Stimulated activated naive CD8-positive, alpha-beta T cell treated with anti-CD3 and anti-CD28 coated beads, Interleukin-15, Interleukin-2, amounts not matched to agents 100 U/mL and 50 U/mL, for 24 hours (primary cell): ENCODE measurements at regions not wholly inside any gene's neighbourhood (a gene's known extent, or its start where the extent isn't known, plus 50 kb on each side); places are given as distances from the start of the nearest gene placed in this dataset.

Source experiments
- ATAC-seq: fragments of 150-1000 bp; cut with Tn5 transposase; one replicate; pipeline ENCODE4 v1.10.0; 2021
- DNase-seq: peaks from one replicate; pipeline ENCODE4 v3.0.0; 2021

DNA sequence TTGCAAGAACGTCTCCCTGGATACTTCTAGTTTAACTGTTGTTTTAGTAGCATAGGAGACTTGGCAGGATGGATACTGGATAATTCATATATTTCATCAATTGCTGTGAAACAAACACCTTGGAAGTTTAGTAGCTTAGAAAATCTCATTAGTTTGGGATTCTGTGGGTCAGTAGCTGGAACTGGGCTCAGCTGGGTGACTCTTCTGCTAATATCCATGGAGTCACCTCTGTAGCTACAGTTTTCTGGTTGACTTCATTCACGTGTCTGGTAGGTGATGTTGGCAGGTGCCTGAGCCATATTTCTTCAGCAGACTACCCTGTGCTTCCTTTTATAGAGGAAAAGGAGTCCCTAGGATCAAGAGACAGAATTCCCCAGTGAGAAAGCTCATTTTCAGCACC, 208.9 kb upstream of the PFKP start:
- no peak for DNase-seq
- no peak for ATAC-seq

DNA sequence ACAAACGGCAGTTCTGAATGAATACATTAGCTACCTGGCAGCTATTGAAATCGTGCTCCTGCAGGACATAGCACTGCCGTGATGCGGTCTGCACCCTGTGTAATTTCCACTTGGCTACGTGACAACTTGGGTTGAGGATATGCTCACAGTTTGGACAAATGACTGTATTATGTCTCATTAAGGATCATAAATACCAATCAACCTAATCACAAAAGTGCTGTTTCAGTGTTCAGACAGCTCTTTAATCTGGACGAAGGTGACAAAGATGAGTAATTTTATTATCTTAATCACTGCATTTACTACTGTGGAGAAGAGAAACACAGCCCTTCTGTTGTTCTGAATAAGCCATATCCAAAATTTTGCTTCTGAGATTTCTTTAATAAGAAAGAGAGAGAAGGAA, 210.8 kb upstream of the PFKP start:
- DNase-seq: no peak

DNA sequence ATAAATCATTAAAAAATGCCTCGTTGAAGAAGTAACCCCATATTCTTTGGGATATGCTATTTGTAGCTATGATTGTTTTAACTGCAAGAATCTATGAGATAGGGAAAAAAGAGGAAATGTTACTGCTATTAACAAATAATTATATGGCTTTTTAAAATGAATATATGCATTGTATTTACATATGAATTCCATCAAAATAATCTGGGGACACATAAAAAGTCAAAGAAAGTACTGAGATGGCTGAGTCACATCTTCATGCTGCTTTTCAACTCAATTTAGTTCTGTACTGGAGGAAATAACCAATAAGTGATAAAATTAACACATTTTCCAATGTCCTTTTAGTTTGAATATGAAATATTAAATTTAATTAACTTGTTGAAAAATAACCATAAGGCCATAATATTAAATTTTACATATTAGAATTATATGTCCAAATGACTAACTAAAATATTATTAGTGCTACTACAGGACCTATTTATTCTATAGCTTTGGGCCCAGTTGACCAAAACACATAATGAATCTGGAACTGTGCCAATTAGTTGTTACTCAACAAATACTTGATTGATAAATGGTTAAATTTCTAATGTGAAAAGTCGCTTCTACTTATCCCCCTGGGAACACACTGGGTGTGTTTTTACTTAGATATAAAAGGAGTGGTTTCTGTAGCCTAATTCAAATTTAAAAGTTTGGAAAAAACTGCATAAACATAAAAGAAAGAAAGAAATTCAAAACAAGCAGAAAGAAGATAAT, 214.6 kb upstream of the PFKP start:
- DNase-seq (no peak), ATAC-seq (no peak)

More for the DNA sequence above, 210.8 kb upstream of the PFKP start:
- no peak for ATAC-seq

DNA sequence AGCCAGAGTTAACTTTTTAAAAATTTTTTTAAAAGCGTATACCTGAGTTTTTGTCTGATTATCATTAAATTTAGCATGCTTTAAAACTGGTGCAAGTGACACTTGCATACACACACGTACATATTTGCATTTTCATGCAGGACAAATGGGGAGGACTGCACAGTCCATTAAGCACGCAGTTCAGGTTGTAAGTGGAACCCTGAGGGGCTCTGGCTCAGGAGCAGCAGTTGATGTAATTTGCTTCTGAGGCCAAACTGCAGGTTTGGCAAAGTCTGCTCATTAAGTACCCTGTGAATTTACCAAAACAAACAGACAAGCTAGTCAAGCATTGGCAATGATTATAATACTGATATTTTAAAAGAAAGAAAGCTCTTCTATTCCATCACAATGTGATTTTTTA, 215.8 kb upstream of the PFKP start:
- DNase-seq: no peak

DNA sequence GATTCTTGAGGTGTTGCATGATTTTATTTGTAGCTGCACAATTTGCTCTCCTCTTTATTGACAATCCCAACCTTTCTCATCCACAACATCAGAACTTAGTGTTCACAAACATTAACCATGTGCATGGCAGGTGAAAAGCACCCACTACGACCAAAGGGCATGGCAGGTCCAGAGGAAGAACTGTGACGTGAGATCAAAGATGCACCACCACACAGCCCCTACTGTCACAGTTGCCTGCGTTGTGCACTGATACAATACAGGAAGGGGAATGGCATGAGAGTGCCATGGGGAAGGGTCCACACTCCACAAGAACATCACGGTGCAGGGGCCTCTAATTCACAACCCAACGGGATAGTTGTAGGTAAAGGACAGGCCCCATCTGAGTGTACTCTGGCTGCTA, 217.1 kb upstream of the PFKP start:
- DNase-seq: no peak
- no peak for ATAC-seq

More for the DNA sequence above, 215.8 kb upstream of the PFKP start:
- no peak for ATAC-seq

DNA sequence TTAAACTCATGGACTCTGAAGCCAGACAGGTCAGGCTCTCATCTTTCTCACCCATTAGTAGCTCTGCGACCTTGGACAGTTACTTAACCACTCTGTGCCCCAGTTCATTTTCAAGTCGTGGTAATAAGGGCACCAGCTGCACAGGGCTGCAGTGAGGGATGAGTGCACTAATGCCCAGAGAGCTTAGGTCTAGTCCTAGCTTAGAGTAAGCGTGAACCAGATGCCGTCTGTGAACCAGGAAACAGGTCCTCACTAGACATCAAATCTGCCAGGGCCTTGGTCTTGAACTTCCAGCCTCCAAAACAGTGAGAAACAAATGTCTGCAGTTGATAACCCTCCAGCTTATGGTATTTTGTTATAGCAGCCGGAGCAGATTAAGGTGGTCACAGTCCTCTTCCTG, 222.4 kb upstream of the PFKP start:
- no peak for DNase-seq
- ATAC-seq: no peak

DNA sequence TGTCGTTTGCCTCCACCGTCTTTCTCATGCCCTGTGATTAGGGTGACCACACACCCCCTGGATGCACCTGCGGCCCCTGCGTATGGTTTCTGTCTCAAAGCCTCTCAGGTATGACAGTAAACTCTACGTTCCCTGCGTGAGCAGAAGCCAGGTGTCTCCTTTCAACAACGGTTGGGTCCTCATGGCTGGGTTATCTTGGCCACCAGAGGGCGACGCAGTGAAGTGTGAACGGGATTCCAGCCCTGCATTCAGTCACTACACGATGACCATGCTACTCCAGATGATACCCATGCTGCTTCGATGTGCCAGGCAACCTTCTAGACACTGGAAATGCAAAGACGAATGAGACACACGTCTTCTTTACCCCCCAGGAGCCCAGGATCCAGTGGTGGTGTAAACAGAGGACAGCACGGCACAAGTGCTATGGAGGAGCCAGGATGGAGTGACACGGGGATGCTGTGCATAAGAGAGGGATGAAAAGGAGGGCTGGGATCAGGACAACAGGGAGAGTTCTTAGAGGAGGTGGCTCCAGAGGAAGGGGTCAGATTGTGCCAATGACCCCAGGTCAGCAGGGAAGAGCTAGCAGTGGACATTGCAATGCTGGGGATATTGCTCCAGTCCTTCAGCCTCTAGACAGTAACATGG, 228.1 kb upstream of the PFKP start:
- DNase-seq: peak; percentile 47

DNA sequence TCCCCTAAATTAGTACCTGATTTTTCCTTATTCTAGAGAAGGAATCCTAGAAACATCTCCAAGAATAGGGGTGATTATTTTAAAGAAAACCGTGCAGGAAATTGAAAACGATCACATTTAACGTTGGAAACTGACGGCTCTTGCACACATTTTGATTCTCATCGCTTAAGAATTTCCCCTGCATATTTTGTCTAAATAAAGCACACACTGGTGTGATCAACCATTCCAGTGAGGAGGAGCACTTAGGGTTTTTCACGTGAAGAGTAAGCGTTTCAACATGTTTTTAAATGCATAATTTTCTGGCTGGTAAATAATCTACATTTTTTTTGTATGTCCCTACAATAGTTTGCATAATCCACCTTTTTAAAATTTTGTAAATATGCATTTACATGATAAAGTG, 229.7 kb upstream of the PFKP start:
- ATAC-seq: no peak
- DNase-seq: no peak

More for the DNA sequence above, 228.1 kb upstream of the PFKP start:
- ATAC-seq: no peak

DNA sequence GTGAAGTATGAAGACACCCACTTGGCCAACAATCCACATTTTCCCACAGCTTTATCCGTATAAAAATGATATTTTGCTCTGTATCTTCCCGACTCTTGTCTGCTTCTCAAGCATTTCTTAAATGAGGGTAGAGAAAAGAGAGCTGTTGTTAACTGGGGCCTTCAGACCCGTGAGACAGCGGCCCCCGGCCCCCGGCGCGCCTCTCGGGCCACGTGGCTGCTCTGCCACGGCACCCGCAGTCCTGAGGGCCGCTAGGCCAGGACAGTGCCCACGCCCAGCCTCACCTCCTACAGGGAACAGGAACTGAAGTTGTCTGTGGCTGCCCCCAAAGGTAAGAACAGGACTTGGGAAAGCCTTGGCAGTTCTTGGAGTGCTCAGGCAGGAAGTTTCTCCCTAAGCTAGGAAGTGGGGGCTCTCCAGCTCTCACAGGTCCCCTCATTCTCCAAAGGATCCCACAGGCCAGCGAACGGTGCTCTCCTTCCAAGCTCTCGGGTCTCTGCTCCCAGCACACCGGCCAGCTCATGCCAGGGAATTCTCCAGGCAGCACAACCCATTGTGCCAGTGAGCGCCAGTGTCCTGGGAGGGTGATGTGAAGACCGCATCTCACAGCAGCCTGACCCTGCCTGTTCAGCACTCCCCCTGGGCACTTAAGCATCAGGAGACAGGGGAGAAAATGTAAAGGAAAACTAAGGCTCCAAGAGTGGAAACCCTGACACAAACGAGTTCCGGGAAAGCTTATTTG, 230.3 kb upstream of the PFKP start:
- ATAC-seq (no peak), DNase-seq (no peak)

DNA sequence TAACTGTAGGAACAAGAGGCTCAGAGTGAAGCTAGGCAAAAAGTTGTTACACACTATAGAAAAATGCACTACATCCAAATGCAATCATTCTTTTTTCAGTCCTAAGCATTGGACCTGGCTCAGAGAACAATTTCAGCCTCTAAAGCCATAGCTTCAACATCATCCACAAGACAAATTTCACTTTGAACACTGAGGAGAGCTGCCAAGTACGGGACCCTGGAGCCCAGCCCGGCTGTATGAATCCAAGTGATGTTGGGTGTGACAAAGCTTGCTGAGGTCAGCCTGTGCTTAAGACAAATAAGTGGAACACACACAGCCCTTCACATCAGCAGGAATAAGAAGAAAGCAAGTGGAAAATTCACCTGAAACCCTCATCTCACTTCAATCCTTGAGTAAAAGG, 233.1 kb upstream of the PFKP start:
- DNase-seq (no peak), ATAC-seq (no peak)

DNA sequence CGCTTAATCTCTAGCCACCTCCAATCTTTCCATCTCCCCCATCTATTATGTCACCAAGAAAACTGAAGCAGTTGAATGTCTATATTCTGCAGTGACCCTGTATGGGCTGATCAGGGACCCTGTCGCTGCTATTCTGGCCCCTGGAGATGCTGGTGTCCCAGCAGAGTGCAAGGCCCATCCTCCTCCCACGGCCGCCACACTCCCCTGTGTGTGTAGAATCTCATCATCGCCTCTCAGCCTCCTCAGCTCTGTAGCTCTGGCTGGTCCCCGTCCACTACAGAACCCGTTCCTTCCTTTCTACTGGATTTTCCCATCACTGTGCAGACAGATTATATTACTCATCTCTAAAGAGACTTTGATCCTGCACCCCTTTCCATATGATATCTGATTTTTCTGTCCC, 235.8 kb upstream of the PFKP start:
- no peak for DNase-seq
- no peak for ATAC-seq

DNA sequence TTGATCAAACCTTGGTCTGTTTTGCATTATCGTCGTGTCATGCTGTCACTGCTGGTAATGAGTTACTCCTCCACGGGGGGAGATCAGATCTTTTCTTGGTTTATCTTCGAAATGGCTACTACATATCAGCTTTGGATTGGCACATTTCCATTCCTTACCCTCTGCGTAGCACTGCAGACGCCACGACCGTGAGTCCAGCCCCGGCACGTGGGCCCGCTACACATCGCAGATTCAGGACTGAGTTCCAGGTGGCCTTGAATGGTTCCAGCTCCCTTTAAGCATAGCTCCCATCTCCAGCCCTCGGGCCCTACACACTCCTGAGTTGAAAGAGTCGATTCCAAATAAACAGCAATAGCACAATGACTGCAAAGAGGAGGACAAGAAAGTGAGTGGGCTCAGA, 238.6 kb upstream of the PFKP start:
- DNase-seq (no peak), ATAC-seq (no peak)

DNA sequence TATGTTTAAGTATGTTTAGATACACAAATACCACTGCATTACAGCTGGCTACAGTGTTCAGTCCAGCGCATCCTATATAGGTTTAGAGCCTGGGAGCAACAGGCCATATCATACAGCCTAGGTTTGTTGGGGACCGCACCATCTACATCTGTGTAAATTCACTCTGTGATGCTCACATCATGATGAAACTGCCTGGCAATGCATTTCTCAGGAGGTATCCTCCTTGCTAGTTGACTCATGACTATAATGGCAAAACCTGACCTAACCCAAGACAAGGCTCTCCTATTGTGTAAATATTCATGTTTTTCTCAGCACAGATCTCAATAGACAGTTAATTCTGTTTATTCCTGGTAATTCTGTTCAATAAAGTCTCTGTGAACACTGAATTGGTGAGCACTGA, 240.7 kb upstream of the PFKP start:
- ATAC-seq (no peak), DNase-seq (no peak)

DNA sequence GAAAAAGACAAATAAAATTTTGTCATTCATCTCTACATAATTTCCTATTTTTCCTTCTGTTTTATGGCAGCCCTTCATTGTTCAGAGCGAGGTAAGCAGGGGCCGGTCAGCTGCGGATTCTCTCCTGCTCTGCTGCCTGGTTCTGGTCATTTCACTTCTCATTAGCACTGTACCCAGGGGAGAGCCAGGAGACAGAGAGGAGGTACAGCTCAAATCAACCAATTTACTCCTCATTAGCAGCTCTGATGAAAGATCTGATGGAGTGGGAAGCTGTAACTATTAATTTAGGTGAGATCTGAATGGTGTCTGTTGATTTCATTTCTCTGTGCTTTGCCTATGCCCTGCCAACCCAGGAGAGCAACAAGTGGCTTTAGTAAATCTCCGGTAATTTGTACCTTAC, 241.5 kb upstream of the PFKP start:
- no peak for ATAC-seq
- DNase-seq: no peak

DNA sequence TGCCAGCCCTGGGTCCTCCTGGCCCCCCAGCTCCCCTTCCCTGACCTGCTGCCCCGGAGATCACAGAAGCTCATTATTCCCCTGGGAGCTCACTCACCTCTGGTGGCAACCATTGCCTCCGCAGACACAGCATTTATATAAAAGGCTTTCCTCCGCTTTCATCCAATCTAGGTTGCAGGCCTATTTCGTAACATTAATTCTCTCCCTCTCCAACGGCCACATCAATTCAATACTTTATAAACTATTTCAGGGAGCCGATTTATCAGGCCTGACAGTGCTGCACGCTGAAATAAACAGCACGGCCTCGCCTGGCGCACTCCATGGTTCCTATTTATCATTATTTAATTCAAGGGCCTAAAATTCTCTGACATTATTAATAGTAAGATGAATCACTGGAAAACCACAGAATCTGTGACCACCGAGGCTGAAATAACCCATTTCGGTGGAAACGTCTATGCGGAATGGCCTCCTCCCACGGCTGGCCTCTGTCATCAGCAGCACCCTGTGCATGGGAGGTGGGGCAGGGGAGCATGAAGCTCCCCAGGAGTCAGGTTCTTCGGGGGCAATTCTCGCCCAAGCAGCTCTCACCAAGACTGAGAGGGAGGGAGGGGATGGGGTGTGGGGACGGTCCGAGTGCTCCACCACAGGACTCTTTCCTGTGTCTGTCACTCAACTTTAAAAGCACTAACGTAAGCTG, 249.3 kb upstream of the PFKP start:
- ATAC-seq (no peak), DNase-seq (no peak)

DNA sequence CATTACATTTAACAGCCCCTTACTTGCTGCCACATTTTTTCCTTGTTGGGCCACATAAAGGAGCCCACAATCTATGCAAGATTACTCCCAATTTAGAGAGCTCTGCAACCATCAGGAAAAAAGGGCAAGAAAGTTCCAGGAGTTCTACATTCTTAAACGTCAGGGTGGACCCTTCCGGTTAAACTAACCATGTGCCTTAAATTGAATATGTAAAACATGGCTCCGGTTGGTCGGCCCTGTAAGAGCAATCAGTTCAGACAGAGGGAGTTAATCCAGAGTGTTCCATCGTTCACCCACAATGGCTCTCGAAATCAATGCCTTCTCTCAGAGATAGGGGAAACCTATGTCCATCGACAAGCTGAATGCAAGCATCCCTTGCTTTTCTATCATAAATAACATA, 253.7 kb upstream of the PFKP start:
- ATAC-seq (no peak), DNase-seq (no peak)

DNA sequence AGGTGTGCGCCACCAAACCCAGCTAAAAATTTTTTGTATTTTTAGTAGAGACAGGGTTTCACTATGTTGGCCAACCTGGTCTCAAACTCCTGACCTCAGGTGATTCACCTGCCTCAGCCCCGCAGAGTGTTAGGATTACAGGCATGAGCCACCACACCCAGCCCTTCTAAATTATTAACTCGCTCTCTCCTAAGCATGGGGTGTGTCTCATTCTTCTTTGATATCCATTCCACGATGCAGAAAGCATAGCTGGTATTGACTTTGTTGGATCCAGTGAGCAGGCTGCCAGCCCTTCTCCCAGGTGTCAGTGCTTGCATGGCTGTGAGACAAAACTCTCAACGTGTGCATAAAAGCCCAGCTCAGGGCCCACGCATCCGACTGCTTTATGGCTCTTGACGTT, 254.1 kb upstream of the PFKP start:
- no peak for DNase-seq
- ATAC-seq: no peak

DNA sequence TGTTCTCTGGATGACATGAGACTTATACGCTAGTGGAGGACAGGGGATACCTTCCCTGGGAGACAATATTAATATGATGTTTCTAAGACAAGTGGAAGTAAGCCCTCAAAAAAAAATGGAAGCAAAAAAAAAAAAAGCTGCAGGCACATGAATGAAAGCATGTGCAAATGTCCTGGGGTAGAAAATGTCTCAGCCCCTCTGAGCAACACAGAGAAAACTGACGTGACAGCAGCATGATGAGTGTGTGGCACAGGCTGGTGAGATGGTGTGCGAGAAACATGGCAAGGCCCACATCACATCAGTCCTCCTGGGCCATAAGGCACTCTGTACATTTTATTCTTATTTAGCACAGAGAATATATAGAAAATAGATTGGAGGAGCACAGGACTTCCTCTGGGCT, 254.7 kb upstream of the PFKP start:
- ATAC-seq (no peak), DNase-seq (no peak)

DNA sequence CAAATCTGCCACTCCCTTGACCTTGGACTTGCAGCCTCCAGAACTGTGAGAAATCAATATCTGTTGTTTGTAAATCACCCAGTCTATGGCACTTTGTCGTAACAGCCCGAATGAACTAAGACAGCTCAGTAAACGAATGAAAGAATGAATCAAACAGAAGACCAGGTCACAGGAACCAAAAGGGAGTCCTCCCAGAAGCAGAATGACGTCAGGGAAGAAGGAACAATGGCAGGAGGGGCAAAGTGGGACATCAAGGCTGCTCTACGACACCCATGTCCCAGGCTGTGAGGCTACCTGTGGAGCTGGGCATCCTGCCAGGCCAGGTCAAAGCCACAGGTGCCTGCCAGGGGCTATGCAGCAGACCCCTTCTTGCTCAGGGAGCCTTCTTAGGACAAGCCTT, 267.2 kb upstream of the PFKP start:
- no peak for ATAC-seq
- DNase-seq: no peak

DNA sequence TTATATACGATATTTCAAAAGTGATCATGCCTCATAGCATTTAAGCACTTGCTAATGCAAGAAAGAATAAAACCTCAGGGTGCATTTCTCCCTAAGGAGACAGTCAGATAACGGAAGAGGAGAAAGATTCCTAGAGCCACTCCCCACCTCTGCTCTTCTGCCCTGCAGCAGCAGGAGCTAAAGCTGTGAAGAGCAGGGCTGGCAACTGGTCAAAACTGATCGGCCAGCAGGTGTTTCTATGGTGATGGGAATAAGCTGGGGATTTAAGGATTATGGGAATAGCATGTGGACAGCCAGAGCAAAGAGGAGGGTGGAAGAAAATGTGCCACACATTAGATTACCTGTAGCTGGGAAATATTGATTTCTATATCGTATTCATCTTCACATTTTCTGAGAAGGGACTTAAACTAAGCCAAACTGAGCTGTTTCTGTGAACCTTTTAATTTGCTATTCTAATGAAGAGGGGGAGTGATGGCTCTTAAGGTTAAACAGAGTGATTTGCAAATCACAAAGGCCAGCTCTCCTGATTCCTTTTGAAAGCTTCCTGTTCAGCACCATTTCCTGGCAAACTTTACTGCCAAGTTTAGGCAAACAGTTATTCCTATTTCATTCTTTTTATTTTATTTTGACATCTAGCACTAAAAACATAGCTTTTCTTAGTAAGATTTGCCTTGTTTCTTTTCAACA, 268.9 kb upstream of the PFKP start:
- ATAC-seq: no peak
- no peak for DNase-seq

DNA sequence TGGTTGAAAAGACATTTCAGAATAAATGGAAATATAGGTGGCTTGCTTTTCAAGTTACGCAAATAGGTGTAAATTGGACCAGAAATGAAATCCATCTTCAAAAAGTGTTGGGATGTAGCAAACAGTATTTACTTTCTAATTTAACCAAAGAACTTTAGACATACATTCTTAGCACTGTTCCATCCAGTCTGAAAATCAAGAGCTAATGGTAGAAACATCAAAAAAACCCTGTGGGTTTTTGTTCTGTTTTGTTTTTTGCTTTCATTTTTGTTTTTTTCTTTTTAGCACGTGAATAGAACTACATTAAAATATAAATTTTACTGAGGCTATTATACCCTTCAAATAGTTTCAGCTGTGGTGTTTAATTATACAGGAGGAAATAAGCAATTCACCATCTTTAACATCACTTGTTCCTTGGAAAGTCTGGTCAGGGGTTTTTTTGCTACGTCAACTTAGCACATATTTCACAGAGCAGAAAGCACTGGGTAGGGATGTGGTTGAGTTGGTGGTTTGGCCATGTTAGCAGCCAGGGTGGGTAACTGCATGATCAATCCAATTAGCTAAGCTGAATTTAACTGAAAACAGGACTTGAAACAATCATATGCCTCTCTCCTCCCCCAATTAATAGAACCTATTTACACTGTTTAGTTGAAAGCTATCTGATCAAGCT, 275.4 kb upstream of the PFKP start:
- ATAC-seq: peak; percentile 61
- peak; percentile 32 for DNase-seq
